Stimulated activated CD8-positive, alpha-beta memory T cell treated with anti-CD3 and anti-CD28 coated beads, Interleukin-15, amount 100 ng/mL, for 48 hours (primary cell): ENCODE measurements at regions not wholly inside any gene's neighbourhood (a gene's known extent, or its start where the extent isn't known, plus 50 kb on each side); places are given as distances from the start of the nearest gene placed in this dataset.
"Not testable (repeated sequence)": the region's sequence is repeated elsewhere in the genome, so short reads cannot be mapped to it uniquely, and the experiment has no call there.

Source experiments
- DNase-seq, 2 donors: peaks; one replicate each; pipeline ENCODE4 v3.0.0-alpha.2; 2020; ENCODE audit warnings: low read depth in 2 of 2

GRCh38 chr3:105093371-105094252 is 273.1 kb upstream of the ALCAM start:
- no peak for DNase-seq

- no peak for DNase-seq
Observed at GRCh38 chr3:105094588-105094987, 272.1 kb upstream of the ALCAM start.

GRCh38 chr3:105096071-105096470 is 270.6 kb upstream of the ALCAM start:
- DNase-seq: no peak

GRCh38 chr3:105101603-105102002 is 265.1 kb upstream of the ALCAM start:
- no peak for DNase-seq

- DNase-seq: no peak
Observed at GRCh38 chr3:105103139-105103538, 263.6 kb upstream of the ALCAM start.

GRCh38 chr3:105108823-105109222 is 257.9 kb upstream of the ALCAM start:
- no peak for DNase-seq

- no peak for DNase-seq
Observed at GRCh38 chr3:105118905-105119304, 247.8 kb upstream of the ALCAM start.

GRCh38 chr3:105119801-105120340 is 246.8 kb upstream of the ALCAM start:
- no peak for DNase-seq

- DNase-seq: no peak
Observed at GRCh38 chr3:105130911-105131310, 235.8 kb upstream of the ALCAM start.

GRCh38 chr3:105137911-105138310 is 228.8 kb upstream of the ALCAM start:
- no peak for DNase-seq

GRCh38 chr3:105139881-105140560 is 226.7 kb upstream of the ALCAM start:
- no peak for DNase-seq

GRCh38 chr3:105140899-105141367 is 225.8 kb upstream of the ALCAM start:
- no peak for DNase-seq

- no peak for DNase-seq
Observed at GRCh38 chr3:105144837-105145236, 221.9 kb upstream of the ALCAM start.

- DNase-seq: no peak
Observed at GRCh38 chr3:105145511-105145910, 221.2 kb upstream of the ALCAM start.

GRCh38 chr3:105149197-105149596 is 217.5 kb upstream of the ALCAM start:
- DNase-seq: not testable (repeated sequence)

GRCh38 chr3:105152987-105153386 is 213.7 kb upstream of the ALCAM start:
- no peak for DNase-seq

GRCh38 chr3:105154692-105155091 is 212.0 kb upstream of the ALCAM start:
- DNase-seq: no peak

- no peak for DNase-seq
Observed at GRCh38 chr3:105157067-105157765, 209.5 kb upstream of the ALCAM start.

GRCh38 chr3:105157766-105158085 is 209.0 kb upstream of the ALCAM start:
- no peak for DNase-seq

- DNase-seq: no peak
Observed at GRCh38 chr3:105158286-105158685, 208.4 kb upstream of the ALCAM start.

- DNase-seq: no peak
Observed at GRCh38 chr3:105162448-105162847, 204.3 kb upstream of the ALCAM start.

GRCh38 chr3:105166893-105167292 is 199.8 kb upstream of the ALCAM start:
- DNase-seq: no peak
